ENCODE measurements at regions not wholly inside any gene's neighbourhood (a gene's known extent, or its start where the extent isn't known, plus 50 kb on each side); places are given as distances from the start of the nearest gene placed in this dataset.

GRCh38 chr14:30270200-30271161, 288.5 kb upstream of the G2E3 start:
- POLR2A ChIA-PET = no interaction called here

GRCh38 chr14:30271811-30272323, 287.1 kb upstream of the G2E3 start:
- Mint-ChIP-seq H3K4me1 (ENCODE audit: low read depth) (peaks cover 5% of the 10 kb centered on the region), H3K36me3 (ENCODE audit: low read depth) (no peaks in the 10 kb centered on the region), H3K4me3 (no peak overlapping the region), H3K27me3 (peaks cover 4% of the 10 kb centered on the region), H3K9me3 (peaks cover 1% of the 10 kb centered on the region), H3K27ac (no peak overlapping the region)
- ATAC-seq = no peak
- intact Hi-C loops (cut with micrococcal nuclease) = no loop called here
- POLR2A ChIA-PET = no interaction called here
- no peak for TF ChIP-seq CTCF (IDR thresholded peaks at IDR 0.05)
- DNase-seq = no peak
- CTCF ChIA-PET = interaction anchor here (1.3 to 3.0 kb wide), 5 partner anchors 11 to 43 kb away, joined by 3 to 37 read pairs (median 6); no protein-coding TSS in a partner anchor

More at GRCh38 chr14:30270200-30271161, 288.5 kb upstream of the G2E3 start:
- CTCF ChIA-PET = interaction anchor here (0.6 to 3.0 kb wide), 26 partner anchors 9 to 223 kb away, joined by 3 to 37 read pairs (median 4); no protein-coding TSS in a partner anchor
- TF ChIP-seq CTCF (IDR thresholded peaks at IDR 0.05) = peak; percentile 83
- Mint-ChIP-seq H3K4me1 (ENCODE audit: low read depth) (peaks cover 5% of the 10 kb centered on the region), H3K27me3 (peaks cover 4% of the 10 kb centered on the region), H3K36me3 (ENCODE audit: low read depth) (no peaks in the 10 kb centered on the region), H3K27ac (no peak overlapping the region), H3K9me3 (no peaks in the 10 kb centered on the region), H3K4me3 (no peak overlapping the region)
- DNase-seq = peak; percentile 75
- peak; percentile 94 for ATAC-seq
- intact Hi-C loops (cut with micrococcal nuclease) = no loop called here

- intact Hi-C loops (cut with micrococcal nuclease) = no loop called here
- no peak overlapping the region for H3K4me3 Mint-ChIP-seq
- CTCF ChIA-PET = interaction anchor here (0.6 to 3.0 kb wide), 6 partner anchors 11 to 336 kb away, joined by 3 to 37 read pairs (median 4); no protein-coding TSS in a partner anchor
- ATAC-seq (no peak), DNase-seq (no peak)
- H3K27ac Mint-ChIP-seq = no peak overlapping the region
- peaks cover 1% of the 10 kb centered on the region for H3K9me3 Mint-ChIP-seq
- H3K36me3 Mint-ChIP-seq (ENCODE audit: low read depth) = no peaks in the 10 kb centered on the region
- POLR2A ChIA-PET = no interaction called here
- H3K4me1 Mint-ChIP-seq (ENCODE audit: low read depth) = peaks cover 5% of the 10 kb centered on the region
- peaks cover 4% of the 10 kb centered on the region for H3K27me3 Mint-ChIP-seq
- no peak for TF ChIP-seq CTCF (IDR thresholded peaks at IDR 0.05)
Observed at GRCh38 chr14:30272848-30273832, 285.8 kb upstream of the G2E3 start.

- DNase-seq (no peak), ATAC-seq (no peak)
- intact Hi-C loops (cut with micrococcal nuclease) = no loop called here
- no peak for TF ChIP-seq CTCF (IDR thresholded peaks at IDR 0.05)
- Mint-ChIP-seq H3K36me3 (ENCODE audit: low read depth) (no peaks in the 10 kb centered on the region), H3K9me3 (peaks cover 7% of the 10 kb centered on the region), H3K4me3 (no peak overlapping the region), H3K27me3 (no peaks in the 10 kb centered on the region), H3K27ac (no peak overlapping the region), H3K4me1 (ENCODE audit: low read depth) (no peaks in the 10 kb centered on the region)
- POLR2A ChIA-PET = no interaction called here
- CTCF ChIA-PET = no interaction called here
Observed at GRCh38 chr14:30275604-30276003, 283.4 kb upstream of the G2E3 start.

All from activated CD8-positive, alpha-beta T cell treated with anti-CD3 and anti-CD28 coated beads for 36 hours (primary cell).